ENCODE measurements at regions not wholly inside any gene's neighbourhood (a gene's known extent, or its start where the extent isn't known, plus 50 kb on each side); places are given as distances from the start of the nearest gene placed in this dataset.

DNA sequence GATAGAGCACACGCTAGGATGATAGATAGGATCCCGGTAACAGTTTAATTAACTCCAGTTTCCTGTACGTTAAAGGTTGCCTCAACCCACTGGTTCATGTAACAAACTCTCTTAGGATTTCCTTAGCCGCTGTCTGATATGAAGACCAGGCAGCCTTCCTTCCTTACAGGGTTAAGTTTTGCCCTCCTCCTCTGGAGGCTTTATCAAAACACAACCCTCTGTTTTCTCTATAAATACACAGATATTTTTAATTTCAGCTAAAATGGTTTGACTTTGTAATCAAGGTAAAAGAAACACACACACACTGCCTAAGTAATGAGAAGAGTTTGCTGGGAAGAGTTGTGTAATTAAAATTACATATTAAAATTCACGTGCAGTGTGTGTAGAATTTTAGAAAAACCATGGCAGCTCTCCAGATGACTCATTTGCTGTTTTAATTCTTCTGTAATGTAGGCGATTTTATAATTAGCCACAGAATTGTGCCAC, 369.8 kb downstream of the CSNK1G3 start:
- no peak overlapping the region for H3K27ac ChIP-seq (ENCODE audit: low read depth, low read length)
- H3K4me1 ChIP-seq (ENCODE audit: control insufficient read depth, insufficient read depth, low read length) = no peaks in the 10 kb centered on the region
- no peaks in the 10 kb centered on the region for H3K27me3 ChIP-seq (ENCODE audit: control insufficient read depth, insufficient read depth, low read length)
- no peak overlapping the region for H3K9ac ChIP-seq (ENCODE audit: low read length)
- H3K4me3 ChIP-seq (ENCODE audit: low read length) = no peak overlapping the region
- no peaks in the 10 kb centered on the region for H3K36me3 ChIP-seq (ENCODE audit: control insufficient read depth, insufficient read depth, low read length)

DNA sequence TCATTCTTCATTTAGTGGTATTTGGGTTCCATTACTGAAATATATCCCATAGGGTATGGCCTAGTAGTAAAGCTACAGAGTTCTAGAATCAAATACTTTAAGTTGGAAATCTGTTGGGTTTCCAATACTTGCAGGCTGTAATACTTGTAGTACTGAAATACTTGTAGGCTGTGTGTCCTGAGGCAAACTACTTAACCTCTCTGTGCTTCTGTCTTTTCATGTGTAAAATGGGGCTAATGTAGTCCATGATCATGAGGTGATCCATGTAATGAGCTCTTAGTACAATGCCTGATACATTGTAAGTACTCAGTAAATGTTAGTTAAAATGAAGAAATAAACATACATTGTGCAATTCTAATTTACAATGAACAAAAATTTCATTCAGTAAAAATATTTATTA, 368.9 kb downstream of the CSNK1G3 start:
- no peaks in the 10 kb centered on the region for H3K4me1 ChIP-seq (ENCODE audit: control insufficient read depth, insufficient read depth, low read length)
- no peaks in the 10 kb centered on the region for H3K36me3 ChIP-seq (ENCODE audit: control insufficient read depth, insufficient read depth, low read length)
- H3K4me3 ChIP-seq (ENCODE audit: low read length) = no peak overlapping the region
- no peaks in the 10 kb centered on the region for H3K27me3 ChIP-seq (ENCODE audit: control insufficient read depth, insufficient read depth, low read length)
- H3K27ac ChIP-seq (ENCODE audit: low read depth, low read length) = no peak overlapping the region
- H3K9ac ChIP-seq (ENCODE audit: low read length) = no peak overlapping the region

GRCh38 chr5:123879071-123879470, 367.1 kb downstream of the CSNK1G3 start:
- Histone ChIP-seq H3K36me3 (ENCODE audit: control insufficient read depth, insufficient read depth, low read length) (no peaks in the 10 kb centered on the region), H3K9ac (ENCODE audit: low read length) (no peak overlapping the region), H3K27me3 (ENCODE audit: control insufficient read depth, insufficient read depth, low read length) (no peaks in the 10 kb centered on the region), H3K4me3 (ENCODE audit: low read length) (no peak overlapping the region), H3K27ac (ENCODE audit: low read depth, low read length) (no peak overlapping the region), H3K4me1 (ENCODE audit: control insufficient read depth, insufficient read depth, low read length) (no peaks in the 10 kb centered on the region)

- no peak overlapping the region for H3K4me3 ChIP-seq (ENCODE audit: low read length)
Observed at GRCh38 chr5:123876276-123876790, 364.4 kb downstream of the CSNK1G3 start.

DNA sequence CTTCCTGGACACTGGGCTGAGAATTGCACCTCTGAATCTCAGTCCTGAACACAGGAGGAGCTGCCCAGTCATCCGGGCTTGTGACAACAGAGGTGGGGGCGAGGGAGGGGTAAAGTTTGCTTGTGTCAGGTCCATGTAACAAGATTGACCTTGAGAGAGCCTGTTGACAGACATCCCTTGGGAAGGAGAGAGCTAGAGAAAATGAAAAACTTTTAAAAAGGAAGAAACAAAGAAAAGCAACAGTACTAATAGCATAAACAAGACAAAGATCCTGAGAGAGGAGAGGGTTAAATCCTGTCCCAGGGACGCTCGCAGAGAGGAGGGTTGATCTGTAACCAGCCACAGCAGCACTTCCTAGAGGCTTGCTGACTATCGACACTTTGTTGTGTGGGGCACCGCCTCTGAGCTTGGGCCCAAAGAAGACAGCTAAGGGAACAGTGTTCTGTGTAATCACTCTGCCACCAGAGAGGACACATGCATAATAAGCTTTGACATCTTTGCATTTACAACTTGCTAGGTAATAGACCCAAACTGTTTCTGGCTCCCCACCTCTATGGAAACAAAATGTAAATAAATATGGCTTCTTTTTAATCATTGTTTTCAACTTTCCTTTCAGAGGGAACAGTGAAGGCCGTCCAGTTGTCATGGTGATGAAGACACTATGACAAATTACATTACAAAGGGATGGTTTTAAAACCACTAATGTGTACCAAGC, 363.7 kb downstream of the CSNK1G3 start:
- Histone ChIP-seq H3K27ac (ENCODE audit: low read depth, low read length) (no peak overlapping the region), H3K9ac (ENCODE audit: low read length) (no peak overlapping the region), H3K4me1 (ENCODE audit: control insufficient read depth, insufficient read depth, low read length) (peaks cover 2% of the 10 kb centered on the region), H3K4me3 (ENCODE audit: low read length) (no peak overlapping the region), H3K27me3 (ENCODE audit: control insufficient read depth, insufficient read depth, low read length) (no peaks in the 10 kb centered on the region), H3K36me3 (ENCODE audit: control insufficient read depth, insufficient read depth, low read length) (no peaks in the 10 kb centered on the region)

More at GRCh38 chr5:123876276-123876790, 364.4 kb downstream of the CSNK1G3 start:
- Histone ChIP-seq H3K36me3 (ENCODE audit: control insufficient read depth, insufficient read depth, low read length) (no peaks in the 10 kb centered on the region), H3K9ac (ENCODE audit: low read length) (no peak overlapping the region), H3K27ac (ENCODE audit: low read depth, low read length) (no peak overlapping the region), H3K27me3 (ENCODE audit: control insufficient read depth, insufficient read depth, low read length) (no peaks in the 10 kb centered on the region), H3K4me1 (ENCODE audit: control insufficient read depth, insufficient read depth, low read length) (peaks cover 2% of the 10 kb centered on the region)

- H3K4me1 ChIP-seq (ENCODE audit: control insufficient read depth, insufficient read depth, low read length) = peaks cover 2% of the 10 kb centered on the region
- no peak overlapping the region for H3K4me3 ChIP-seq (ENCODE audit: low read length)
- no peak overlapping the region for H3K27ac ChIP-seq (ENCODE audit: low read depth, low read length)
- H3K27me3 ChIP-seq (ENCODE audit: control insufficient read depth, insufficient read depth, low read length) = no peaks in the 10 kb centered on the region
- H3K36me3 ChIP-seq (ENCODE audit: control insufficient read depth, insufficient read depth, low read length) = no peaks in the 10 kb centered on the region
- no peak overlapping the region for H3K9ac ChIP-seq (ENCODE audit: low read length)
Observed at GRCh38 chr5:123874600-123875201, 362.7 kb downstream of the CSNK1G3 start.

- no peak overlapping the region for H3K4me3 ChIP-seq (ENCODE audit: low read length)
- no peak overlapping the region for H3K9ac ChIP-seq (ENCODE audit: low read length)
- no peaks in the 10 kb centered on the region for H3K36me3 ChIP-seq (ENCODE audit: control insufficient read depth, insufficient read depth, low read length)
- no peaks in the 10 kb centered on the region for H3K27me3 ChIP-seq (ENCODE audit: control insufficient read depth, insufficient read depth, low read length)
- no peak overlapping the region for H3K27ac ChIP-seq (ENCODE audit: low read depth, low read length)
- H3K4me1 ChIP-seq (ENCODE audit: control insufficient read depth, insufficient read depth, low read length) = peaks cover 2% of the 10 kb centered on the region
Observed at GRCh38 chr5:123873846-123874245, 361.9 kb downstream of the CSNK1G3 start.

GRCh38 chr5:123871373-123871772, 359.4 kb downstream of the CSNK1G3 start:
- H3K36me3 ChIP-seq (ENCODE audit: control insufficient read depth, insufficient read depth, low read length) = no peaks in the 10 kb centered on the region
- H3K27me3 ChIP-seq (ENCODE audit: control insufficient read depth, insufficient read depth, low read length) = no peaks in the 10 kb centered on the region
- no peak overlapping the region for H3K9ac ChIP-seq (ENCODE audit: low read length)
- no peak overlapping the region for H3K4me3 ChIP-seq (ENCODE audit: low read length)
- peaks cover 2% of the 10 kb centered on the region for H3K4me1 ChIP-seq (ENCODE audit: control insufficient read depth, insufficient read depth, low read length)
- H3K27ac ChIP-seq (ENCODE audit: low read depth, low read length) = no peak overlapping the region

DNA sequence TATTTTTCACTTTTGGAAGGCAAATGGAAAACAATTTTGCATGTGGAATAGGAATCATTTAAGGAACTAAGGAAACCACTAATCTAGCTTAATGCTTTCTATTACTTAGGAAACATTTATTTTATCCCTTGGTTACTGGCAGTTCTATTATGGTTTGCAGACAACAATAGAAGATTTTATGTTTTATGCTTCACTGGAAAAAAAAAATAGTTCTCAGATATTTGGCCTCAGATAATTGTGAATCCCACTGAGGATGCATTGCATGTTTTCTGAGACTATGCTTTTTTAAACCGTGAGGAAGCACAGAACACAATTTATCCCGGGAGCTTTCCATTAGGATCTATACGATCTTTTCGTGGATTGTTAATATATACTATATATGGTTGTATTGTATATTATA, 356.9 kb downstream of the CSNK1G3 start:
- Histone ChIP-seq H3K27ac (ENCODE audit: low read depth, low read length) (no peak overlapping the region), H3K4me3 (ENCODE audit: low read length) (no peak overlapping the region), H3K9ac (ENCODE audit: low read length) (no peak overlapping the region), H3K27me3 (ENCODE audit: control insufficient read depth, insufficient read depth, low read length) (no peaks in the 10 kb centered on the region), H3K4me1 (ENCODE audit: control insufficient read depth, insufficient read depth, low read length) (peaks cover 2% of the 10 kb centered on the region), H3K36me3 (ENCODE audit: control insufficient read depth, insufficient read depth, low read length) (no peaks in the 10 kb centered on the region)

- Histone ChIP-seq H3K27me3 (ENCODE audit: control insufficient read depth, insufficient read depth, low read length) (no peaks in the 10 kb centered on the region), H3K9ac (ENCODE audit: low read length) (no peak overlapping the region), H3K4me1 (ENCODE audit: control insufficient read depth, insufficient read depth, low read length) (no peaks in the 10 kb centered on the region), H3K27ac (ENCODE audit: low read depth, low read length) (no peak overlapping the region), H3K36me3 (ENCODE audit: control insufficient read depth, insufficient read depth, low read length) (no peaks in the 10 kb centered on the region), H3K4me3 (ENCODE audit: low read length) (no peak overlapping the region)
Observed at GRCh38 chr5:123868267-123868666, 356.3 kb downstream of the CSNK1G3 start.

GRCh38 chr5:123865641-123866040, 353.7 kb downstream of the CSNK1G3 start:
- Histone ChIP-seq H3K27ac (ENCODE audit: low read depth, low read length) (no peak overlapping the region), H3K27me3 (ENCODE audit: control insufficient read depth, insufficient read depth, low read length) (no peaks in the 10 kb centered on the region), H3K36me3 (ENCODE audit: control insufficient read depth, insufficient read depth, low read length) (no peaks in the 10 kb centered on the region), H3K4me1 (ENCODE audit: control insufficient read depth, insufficient read depth, low read length) (no peaks in the 10 kb centered on the region), H3K9ac (ENCODE audit: low read length) (no peak overlapping the region), H3K4me3 (ENCODE audit: low read length) (no peak overlapping the region)

DNA sequence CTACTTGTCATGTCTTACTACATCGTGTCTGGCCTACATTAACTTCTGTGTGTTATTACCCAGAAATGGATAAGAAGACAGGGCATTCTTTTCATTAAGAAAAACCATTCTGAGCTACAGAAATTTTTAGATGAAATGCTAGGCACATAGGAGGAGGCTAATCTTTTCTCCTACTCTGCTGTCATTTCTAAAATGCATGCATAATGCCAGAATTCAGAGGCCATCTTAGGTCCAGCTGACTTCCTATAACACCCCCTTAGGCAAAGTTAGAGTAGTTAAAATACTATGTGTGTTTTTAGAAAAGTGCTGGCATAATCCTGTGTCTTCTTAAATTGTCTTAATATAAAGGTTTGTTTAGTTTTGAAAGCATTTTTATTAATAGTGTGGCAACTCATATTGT, 352.6 kb downstream of the CSNK1G3 start:
- Histone ChIP-seq H3K4me1 (ENCODE audit: control insufficient read depth, insufficient read depth, low read length) (no peaks in the 10 kb centered on the region), H3K27ac (ENCODE audit: low read depth, low read length) (no peak overlapping the region), H3K27me3 (ENCODE audit: control insufficient read depth, insufficient read depth, low read length) (no peaks in the 10 kb centered on the region), H3K36me3 (ENCODE audit: control insufficient read depth, insufficient read depth, low read length) (no peaks in the 10 kb centered on the region), H3K4me3 (ENCODE audit: low read length) (no peak overlapping the region), H3K9ac (ENCODE audit: low read length) (no peak overlapping the region)

GRCh38 chr5:123858938-123859337, 347.0 kb downstream of the CSNK1G3 start:
- no peaks in the 10 kb centered on the region for H3K36me3 ChIP-seq (ENCODE audit: control insufficient read depth, insufficient read depth, low read length)
- no peaks in the 10 kb centered on the region for H3K27me3 ChIP-seq (ENCODE audit: control insufficient read depth, insufficient read depth, low read length)
- H3K4me3 ChIP-seq (ENCODE audit: low read length) = no peak overlapping the region
- H3K9ac ChIP-seq (ENCODE audit: low read length) = no peak overlapping the region
- no peaks in the 10 kb centered on the region for H3K4me1 ChIP-seq (ENCODE audit: control insufficient read depth, insufficient read depth, low read length)
- no peak overlapping the region for H3K27ac ChIP-seq (ENCODE audit: low read depth, low read length)

Data from rectal smooth muscle tissue (tissue), 1 donor.